ENCODE measurements at regions not wholly inside any gene's neighbourhood (a gene's known extent, or its start where the extent isn't known, plus 50 kb on each side); places are given as distances from the start of the nearest gene placed in this dataset.

- TF ChIP-seq GATA2 (IDR thresholded peaks at IDR 0.05; ENCODE audit: low read depth, low read length), result no peak
- TF ChIP-seq GATA3 (IDR thresholded peaks at IDR 0.05; ENCODE audit: low read depth, low read length), result no peak
Measured at GRCh38 chr22:48793949-48794348, 1033.7 kb downstream of the BRD1 start.

- TF ChIP-seq GATA2 (IDR thresholded peaks at IDR 0.05; ENCODE audit: low read depth, low read length) (no peak), GATA3 (IDR thresholded peaks at IDR 0.05; ENCODE audit: low read depth, low read length) (no peak)
Measured at GRCh38 chr22:48786679-48786996, 1041.0 kb downstream of the BRD1 start.

- TF ChIP-seq GATA2 (IDR thresholded peaks at IDR 0.05; ENCODE audit: low read depth, low read length) (no peak), GATA3 (IDR thresholded peaks at IDR 0.05; ENCODE audit: low read depth, low read length) (no peak)
Measured at GRCh38 chr22:48785792-48786678, 1041.6 kb downstream of the BRD1 start.

GRCh38 chr22:48784701-48785503, 1042.8 kb downstream of the BRD1 start:
- TF ChIP-seq GATA3 (IDR thresholded peaks at IDR 0.05; ENCODE audit: low read depth, low read length), result no peak
- TF ChIP-seq GATA2 (IDR thresholded peaks at IDR 0.05; ENCODE audit: low read depth, low read length), result no peak

- TF ChIP-seq GATA2 (IDR thresholded peaks at IDR 0.05; ENCODE audit: low read depth, low read length) (no peak), GATA3 (IDR thresholded peaks at IDR 0.05; ENCODE audit: low read depth, low read length) (no peak)
Measured at GRCh38 chr22:48783821-48784266, 1043.8 kb downstream of the BRD1 start.

GRCh38 chr22:48782811-48783511, 1044.7 kb downstream of the BRD1 start:
- TF ChIP-seq GATA3 (IDR thresholded peaks at IDR 0.05; ENCODE audit: low read depth, low read length) (no peak), GATA2 (IDR thresholded peaks at IDR 0.05; ENCODE audit: low read depth, low read length) (no peak)

GRCh38 chr22:48782326-48782725, 1045.3 kb downstream of the BRD1 start:
- TF ChIP-seq GATA2 (IDR thresholded peaks at IDR 0.05; ENCODE audit: low read depth, low read length), result no peak
- no peak for TF ChIP-seq GATA3 (IDR thresholded peaks at IDR 0.05; ENCODE audit: low read depth, low read length)

GRCh38 chr22:48781868-48782267, 1045.8 kb downstream of the BRD1 start:
- no peak for TF ChIP-seq GATA2 (IDR thresholded peaks at IDR 0.05; ENCODE audit: low read depth, low read length)
- TF ChIP-seq GATA3 (IDR thresholded peaks at IDR 0.05; ENCODE audit: low read depth, low read length), result no peak

GRCh38 chr22:48781391-48781790, 1046.3 kb downstream of the BRD1 start:
- TF ChIP-seq GATA2 (IDR thresholded peaks at IDR 0.05; ENCODE audit: low read depth, low read length) (no peak), GATA3 (IDR thresholded peaks at IDR 0.05; ENCODE audit: low read depth, low read length) (no peak)

GRCh38 chr22:48780597-48781277, 1046.9 kb downstream of the BRD1 start:
- TF ChIP-seq GATA3 (IDR thresholded peaks at IDR 0.05; ENCODE audit: low read depth, low read length) (no peak), GATA2 (IDR thresholded peaks at IDR 0.05; ENCODE audit: low read depth, low read length) (no peak)

- TF ChIP-seq GATA2 (IDR thresholded peaks at IDR 0.05; ENCODE audit: low read depth, low read length), result no peak
- TF ChIP-seq GATA3 (IDR thresholded peaks at IDR 0.05; ENCODE audit: low read depth, low read length), result no peak
Measured at GRCh38 chr22:48779661-48780596, 1047.7 kb downstream of the BRD1 start.

- TF ChIP-seq GATA3 (IDR thresholded peaks at IDR 0.05; ENCODE audit: low read depth, low read length) (no peak), GATA2 (IDR thresholded peaks at IDR 0.05; ENCODE audit: low read depth, low read length) (no peak)
Measured at GRCh38 chr22:48779211-48779643, 1048.4 kb downstream of the BRD1 start.
